MM.1S (cell line): ENCODE measurements at regions not wholly inside any gene's neighbourhood (a gene's known extent, or its start where the extent isn't known, plus 50 kb on each side); places are given as distances from the start of the nearest gene placed in this dataset.

Experiments
- DNase-seq: peaks from one replicate; pipeline ENCODE4 v3.0.0-alpha.2; 2015
- H2AFZ ChIP-seq: fragments of 300-600 bp; sonication (generic); 2 replicates; pipeline ENCODE4 v1.6.0; 2016; ENCODE audit warnings: antibody characterized with exemption, low read length
- H3F3A ChIP-seq: fragments of 300-600 bp; sonication (generic); 2 replicates; pipeline ENCODE4 v1.6.1; 2016; ENCODE audit warnings: mild to moderate bottlenecking, antibody characterized with exemption, low read length, moderate library complexity, mixed read lengths; ENCODE audit not compliant: insufficient read depth
- H3K27ac ChIP-seq: fragments of 300-600 bp; sonication (generic); 2 replicates; pipeline ENCODE4 v1.5.1; 2016; ENCODE audit warnings: mild to moderate bottlenecking, low read length
- H3K27me3 ChIP-seq: fragments of 300-600 bp; sonication (generic); replicated peaks from 2 replicates; pipeline ENCODE4 v1.6.0; 2016; ENCODE audit warnings: low read length; ENCODE audit not compliant: insufficient read depth
- H3K36me3 ChIP-seq: fragments of 300-600 bp; sonication (generic); replicated peaks from 2 replicates; pipeline ENCODE4 v1.6.1; 2016; ENCODE audit warnings: mild to moderate bottlenecking, low read length, mixed read lengths; ENCODE audit not compliant: insufficient read depth
- H3K4me1 ChIP-seq: fragments of 300-600 bp; sonication (generic); 2 replicates; pipeline ENCODE4 v1.6.1; 2016; ENCODE audit warnings: low read length, mixed read lengths
- H3K4me2 ChIP-seq: fragments of 300-600 bp; sonication (generic); 2 replicates; pipeline ENCODE4 v1.6.0; 2016; ENCODE audit warnings: low read depth, low read length
- H3K4me3 ChIP-seq: fragments of 300-600 bp; sonication (generic); 2 replicates; pipeline ENCODE4 v1.5.1; 2016; ENCODE audit warnings: low read length, mixed read lengths
- H3K79me2 ChIP-seq: fragments of 300-600 bp; sonication (generic); 2 replicates; pipeline ENCODE4 v1.6.1; 2016; ENCODE audit warnings: mixed run types, low read length, mixed read lengths
- H3K9ac ChIP-seq: fragments of 300-600 bp; sonication (generic); 2 replicates; pipeline ENCODE4 v1.6.1; 2016; ENCODE audit warnings: low read length, mixed read lengths
- H3K9me2 ChIP-seq: fragments of 300-600 bp; sonication (generic); replicated peaks from 2 replicates; pipeline ENCODE4 v1.6.1; 2016; ENCODE audit warnings: mild to moderate bottlenecking, low read length, mixed read lengths; ENCODE audit not compliant: insufficient read depth
- H3K9me3 ChIP-seq: fragments of 300-600 bp; sonication (generic); replicated peaks from 2 replicates; pipeline ENCODE4 v1.6.1; 2016; ENCODE audit warnings: mild to moderate bottlenecking, low read length, mixed read lengths; ENCODE audit not compliant: insufficient read depth
- H4K20me1 ChIP-seq: fragments of 300-600 bp; sonication (generic); 2 replicates; pipeline ENCODE4 v1.6.1; 2016; ENCODE audit warnings: mild to moderate bottlenecking, low read length, moderate library complexity, mixed read lengths; ENCODE audit not compliant: insufficient read depth
- CTCF ChIP-seq: fragments of 300-600 bp; sonication (generic); IDR thresholded peaks from 2 replicates; pipeline ENCODE4 v1.5.1; 2016; ENCODE audit warnings: antibody characterized with exemption, low read length, mixed read lengths
- EZH2 ChIP-seq: fragments of 300-600 bp; sonication (generic); optimal IDR thresholded peaks from 2 replicates; pipeline ENCODE3; 2017; ENCODE audit warnings: low read depth, mild to moderate bottlenecking, antibody characterized with exemption, low read length, mixed read lengths
- EZH2phosphoT487 ChIP-seq: fragments of 300-600 bp; sonication (generic); IDR thresholded peaks from 2 replicates; pipeline ENCODE4 v1.6.1; 2018; ENCODE audit warnings: antibody characterized with exemption, low read length

- no peak overlapping the region for H3K4me3 ChIP-seq
Observed at GRCh38 chr10:78395162-78395561, 361.5 kb downstream of the RPS24 start.

GRCh38 chr10:78396754-78397153, 363.1 kb downstream of the RPS24 start:
- Histone ChIP-seq H3F3A (no peaks in the 10 kb centered on the region), H3K79me2 (no peaks in the 10 kb centered on the region), H3K9me2 (no peaks in the 10 kb centered on the region), H3K27me3 (no peaks in the 10 kb centered on the region), H3K9me3 (no peaks in the 10 kb centered on the region), H3K27ac (no peak overlapping the region), H3K4me3 (no peak overlapping the region), H2AFZ (no peak overlapping the region), H3K4me1 (0 out of 2 replicates have a peak, but pooled peaks cover 3% of the 10 kb centered on the region), H3K4me2 (no peak overlapping the region), H3K36me3 (no peaks in the 10 kb centered on the region), H3K9ac (no peak overlapping the region), H4K20me1 (no peaks in the 10 kb centered on the region)
- TF ChIP-seq EZH2phosphoT487 = no peak
- no peak for TF ChIP-seq EZH2
- TF ChIP-seq CTCF = no peak
- no peak for DNase-seq

More at GRCh38 chr10:78395162-78395561, 361.5 kb downstream of the RPS24 start:
- Histone ChIP-seq H3K4me1 (no peaks in the 10 kb centered on the region), H4K20me1 (no peaks in the 10 kb centered on the region), H3K9me2 (no peaks in the 10 kb centered on the region), H3F3A (no peaks in the 10 kb centered on the region), H3K9ac (no peak overlapping the region), H3K27me3 (no peaks in the 10 kb centered on the region), H2AFZ (no peak overlapping the region), H3K4me2 (no peak overlapping the region), H3K79me2 (no peaks in the 10 kb centered on the region), H3K27ac (no peak overlapping the region), H3K9me3 (no peaks in the 10 kb centered on the region), H3K36me3 (no peaks in the 10 kb centered on the region)
- TF ChIP-seq EZH2 = no peak
- no peak for TF ChIP-seq EZH2phosphoT487
- no peak for TF ChIP-seq CTCF
- DNase-seq = no peak

- no peak for DNase-seq
- Histone ChIP-seq H3K9ac (no peak overlapping the region), H3K4me2 (no peak overlapping the region), H3K27me3 (no peaks in the 10 kb centered on the region), H3K79me2 (no peaks in the 10 kb centered on the region), H3K4me1 (0 out of 2 replicates have a peak, but pooled peaks cover 3% of the 10 kb centered on the region), H3K9me2 (no peaks in the 10 kb centered on the region), H3K36me3 (no peaks in the 10 kb centered on the region), H3K27ac (no peak overlapping the region), H4K20me1 (no peaks in the 10 kb centered on the region), H3K9me3 (no peaks in the 10 kb centered on the region), H2AFZ (no peak overlapping the region), H3F3A (no peaks in the 10 kb centered on the region), H3K4me3 (no peak overlapping the region)
- TF ChIP-seq EZH2phosphoT487 (no peak), CTCF (no peak), EZH2 (no peak)
Observed at GRCh38 chr10:78397786-78398185, 364.1 kb downstream of the RPS24 start.
